ENCODE measurements at regions not wholly inside any gene's neighbourhood (a gene's known extent, or its start where the extent isn't known, plus 50 kb on each side); places are given as distances from the start of the nearest gene placed in this dataset.

DNA sequence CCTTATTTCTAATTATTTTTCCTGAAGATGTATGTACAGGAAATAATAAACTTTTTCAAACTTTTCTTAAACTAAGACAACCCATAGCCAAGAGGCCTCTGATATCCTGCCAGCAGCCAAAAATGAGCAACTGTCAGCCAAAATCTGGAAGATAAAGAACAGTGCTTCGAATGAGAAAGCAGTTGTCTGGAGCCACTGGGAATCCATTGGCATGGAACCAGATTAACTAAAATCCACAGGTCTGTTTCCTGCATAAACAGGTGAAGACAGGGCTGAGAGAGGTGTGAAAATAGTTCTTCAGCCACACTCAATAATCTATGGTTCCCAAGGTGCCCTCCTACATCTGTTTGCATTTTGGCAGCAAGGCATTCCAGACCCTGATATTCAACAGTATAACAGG is 1076.7 kb upstream of the PIK3C3 start:
- TF ChIP-seq, protein P1, sequence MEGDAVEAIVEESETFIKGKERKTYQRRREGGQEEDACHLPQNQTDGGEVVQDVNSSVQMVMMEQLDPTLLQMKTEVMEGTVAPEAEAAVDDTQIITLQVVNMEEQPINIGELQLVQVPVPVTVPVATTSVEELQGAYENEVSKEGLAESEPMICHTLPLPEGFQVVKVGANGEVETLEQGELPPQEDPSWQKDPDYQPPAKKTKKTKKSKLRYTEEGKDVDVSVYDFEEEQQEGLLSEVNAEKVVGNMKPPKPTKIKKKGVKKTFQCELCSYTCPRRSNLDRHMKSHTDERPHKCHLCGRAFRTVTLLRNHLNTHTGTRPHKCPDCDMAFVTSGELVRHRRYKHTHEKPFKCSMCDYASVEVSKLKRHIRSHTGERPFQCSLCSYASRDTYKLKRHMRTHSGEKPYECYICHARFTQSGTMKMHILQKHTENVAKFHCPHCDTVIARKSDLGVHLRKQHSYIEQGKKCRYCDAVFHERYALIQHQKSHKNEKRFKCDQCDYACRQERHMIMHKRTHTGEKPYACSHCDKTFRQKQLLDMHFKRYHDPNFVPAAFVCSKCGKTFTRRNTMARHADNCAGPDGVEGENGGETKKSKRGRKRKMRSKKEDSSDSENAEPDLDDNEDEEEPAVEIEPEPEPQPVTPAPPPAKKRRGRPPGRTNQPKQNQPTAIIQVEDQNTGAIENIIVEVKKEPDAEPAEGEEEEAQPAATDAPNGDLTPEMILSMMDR (conservative IDR thresholded peaks at IDR 0.05; ENCODE audit: low read depth, low read length), result no peak
- no peak for TF ChIP-seq EZH2 (IDR thresholded peaks at IDR 0.05; ENCODE audit: low read length, unreplicated experiment)
- no peak for TF ChIP-seq EZH2phosphoT487 (IDR thresholded peaks at IDR 0.05; ENCODE audit: borderline replicate concordance, low read length)
